B cell (primary cell): ENCODE measurements at regions not wholly inside any gene's neighbourhood (a gene's known extent, or its start where the extent isn't known, plus 50 kb on each side); places are given as distances from the start of the nearest gene placed in this dataset.

Source experiments
- ATAC-seq: fragments of 200-7000 bp; cut with Tn5 transposase; one replicate; pipeline ENCODE4 v1.10.0; 2021; ENCODE audit warnings: low read depth, mild to moderate bottlenecking, moderate number of reproducible peaks, moderate library complexity
- CTCF ChIA-PET: fragments of 350-600 bp; sonication (Branson Sonifier 250); formaldehyde crosslinking; loops from one replicate; lab custom pipeline; 2021; ENCODE audit warnings: antibody characterized with exemption, inconsistent platforms; lab: Charles Lee
- POLR2A ChIA-PET: fragments of 350-600 bp; sonication (Branson Sonifier 250); formaldehyde crosslinking; loops from one replicate; lab custom pipeline; 2021; ENCODE audit warnings: antibody characterized with exemption; lab: Charles Lee
- DNase-seq: peaks from one replicate; pipeline ENCODE4 v3.0.0; 2013
- H2AFZ ChIP-seq: 2 replicates; pipeline ENCODE4 v1.6.1; 2012; ENCODE audit warnings: mild to moderate bottlenecking, low read depth, low read length; ENCODE audit not compliant: insufficient read depth, poor library complexity, severe bottlenecking
- H3K27ac ChIP-seq, 2 donors: 1 replicate in 1 of 2; 2 replicates in 1 of 2; pipeline ENCODE4 v1.5.1; 2012 to 2013; ENCODE audit warnings: low read length in 2 of 2, mild to moderate bottlenecking in 2 of 2, moderate library complexity in 1 of 2
- H3K27me3 ChIP-seq, 4 experiments: fragments of 200-600 bp in 1 of 4; sonication (generic) in 1 of 4; replicated peaks in 1 of 4; 1 replicate in 2 of 4; 2 replicates in 2 of 4; pipeline versions ENCODE4 v1.6.1 to v1.7.0; 2013 to 2016; ENCODE audit warnings: low read length in 3 of 4, mild to moderate bottlenecking in 2 of 4, mixed read lengths in 1 of 4, moderate library complexity in 1 of 4; ENCODE audit not compliant: insufficient read depth in 4 of 4, control insufficient read depth in 3 of 4; ENCODE audit errors: control extremely low read depth in 1 of 4
- H3K36me3 ChIP-seq, 2 experiments: replicated peaks in 1 of 2; 1 replicate in 1 of 2; 2 replicates in 1 of 2; pipeline versions ENCODE4 v1.6.1 to v1.7.1; 2013; ENCODE audit warnings: low read length in 1 of 2; ENCODE audit not compliant: insufficient read depth in 2 of 2, control insufficient read depth in 1 of 2; ENCODE audit errors: control extremely low read depth in 1 of 2, extremely low read depth in 1 of 2
- H3K4me1 ChIP-seq, 2 donors: fragments of 200-600 bp in 1 of 2; sonication (generic) in 1 of 2; 1 replicate in 1 of 2; 2 replicates in 1 of 2; pipeline versions ENCODE4 v1.5.1 to v1.6.1; 2013 to 2017; ENCODE audit warnings: low read length in 2 of 2; ENCODE audit not compliant: control insufficient read depth in 2 of 2, insufficient read depth in 2 of 2
- H3K4me2 ChIP-seq: replicated peaks from 2 replicates; pipeline ENCODE3; 2012; ENCODE audit warnings: mild to moderate bottlenecking, low read depth, low read length; ENCODE audit not compliant: poor library complexity, severe bottlenecking
- H3K4me3 ChIP-seq, 5 experiments: fragments of 200-600 bp in 1 of 5; sonication (generic) in 1 of 5; 1 replicate in 3 of 5; 2 replicates in 2 of 5; pipeline versions ENCODE4 v1.5.1 to v1.7.0; 2011 to 2016; ENCODE audit warnings: low read length in 4 of 5, mild to moderate bottlenecking in 4 of 5, low read depth in 2 of 5, control low read depth in 1 of 5, moderate library complexity in 1 of 5; ENCODE audit not compliant: insufficient read depth in 1 of 5; ENCODE audit errors: control extremely low read depth in 1 of 5, extremely low read depth in 1 of 5
- H3K79me2 ChIP-seq: fragments of 200-600 bp; sonication (generic); one replicate; pipeline ENCODE4 v1.6.0; 2016; ENCODE audit warnings: low read length; ENCODE audit not compliant: control insufficient read depth, insufficient read depth
- H3K9ac ChIP-seq: fragments of 200-600 bp; sonication (generic); 2 replicates; pipeline ENCODE4 v1.6.1; 2017; ENCODE audit warnings: mild to moderate bottlenecking, low read length, moderate library complexity
- H3K9me3 ChIP-seq, 3 donors: one replicate each; pipeline versions ENCODE4 v1.6.1 to v1.7.1; 2013; ENCODE audit warnings: low read length in 2 of 3; ENCODE audit not compliant: control insufficient read depth in 2 of 3, insufficient read depth in 1 of 3; ENCODE audit errors: control extremely low read depth in 1 of 3
- H4K20me1 ChIP-seq: 2 replicates; pipeline ENCODE4 v1.6.0; 2012; ENCODE audit warnings: mild to moderate bottlenecking, low read length; ENCODE audit not compliant: insufficient read depth, control insufficient read depth, poor library complexity, severe bottlenecking
- H3K27ac Mint-ChIP-seq: one replicate; pipeline ENCODE4 v1.8.0; 2021; ENCODE audit warnings: mixed read lengths
- H3K27me3 Mint-ChIP-seq: one replicate; pipeline ENCODE4 v1.8.0; 2021; ENCODE audit warnings: mixed read lengths
- H3K4me1 Mint-ChIP-seq: one replicate; pipeline ENCODE4 v1.8.0; 2021; ENCODE audit warnings: mixed read lengths
- H3K4me3 Mint-ChIP-seq: one replicate; pipeline ENCODE4 v1.8.0; 2021; ENCODE audit warnings: mixed read lengths
- H3K9me3 Mint-ChIP-seq: one replicate; pipeline ENCODE4 v1.8.0; 2022; ENCODE audit warnings: mixed read lengths; ENCODE audit not compliant: insufficient read depth
- CTCF ChIP-seq: fragments of 200-600 bp; IDR thresholded peaks from one replicate; pipeline ENCODE4 v1.8.0; 2022; ENCODE audit warnings: antibody characterized with exemption, mild to moderate bottlenecking
- EZH2 ChIP-seq: IDR thresholded peaks from 2 replicates; pipeline ENCODE4 v1.6.1; 2012; ENCODE audit warnings: borderline replicate concordance, low read depth, mild to moderate bottlenecking, moderate library complexity, low read length; ENCODE audit not compliant: insufficient read depth, poor library complexity, severe bottlenecking
- WGBS: methylation state at CpG from one replicate; pipeline ENCODE4 v1.1.5; 2013; ENCODE audit warnings: missing lambda C conversion rate; ENCODE audit not compliant: insufficient coverage; 5-methylcytosine and 5-hydroxymethylcytosine counted together
- intact Hi-C: fragments of 100-400 bp; cut with micrococcal nuclease; formaldehyde crosslinking; loops from one replicate; pipeline ENCODE4 v1.10.0; 2022

DNA sequence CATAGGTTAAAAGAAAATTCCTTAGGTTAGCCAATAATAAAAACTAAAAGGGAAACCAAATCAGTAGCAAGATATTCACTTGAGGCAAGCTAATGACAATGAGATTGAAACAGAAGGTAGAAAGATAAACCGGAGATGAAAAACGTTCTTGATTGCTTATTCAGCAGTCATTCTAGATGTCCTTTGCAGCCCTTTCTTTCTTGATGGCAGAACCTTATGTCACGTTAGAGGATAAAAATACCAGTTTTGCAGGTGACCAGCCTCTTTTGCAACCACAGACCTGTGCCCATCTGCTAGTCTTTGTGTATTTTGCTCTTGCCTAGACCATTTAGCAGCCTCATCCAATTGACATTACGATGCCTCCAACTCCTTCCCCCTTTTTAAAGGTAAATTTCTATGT, 337.8 kb downstream of the DMAC1 start:
- 100% methylated on average over 3 of the region's 4 CpGs for WGBS

More for the DNA sequence above, 337.8 kb downstream of the DMAC1 start:
- H4K20me1 ChIP-seq, result no peaks in the 10 kb centered on the region
- TF ChIP-seq CTCF, result no peak
- no peak for TF ChIP-seq EZH2
- no peaks in the 10 kb centered on the region for H3K9me3 ChIP-seq
- no peaks in the 10 kb centered on the region for H3K79me2 ChIP-seq
- no peak overlapping the region for H2AFZ ChIP-seq
- no peak overlapping the region for H3K9ac ChIP-seq
- ChIA-PET POLR2A (no interaction called here), CTCF (no interaction called here)
- Mint-ChIP-seq H3K4me3 (no peak overlapping the region), H3K9me3 (peaks cover 3% of the 10 kb centered on the region), H3K27me3 (peaks cover 4% of the 10 kb centered on the region), H3K4me1 (no peaks in the 10 kb centered on the region), H3K27ac (no peak overlapping the region)
- H3K4me1 ChIP-seq, result no peaks in the 10 kb centered on the region
- no peak for DNase-seq
- H3K4me3 ChIP-seq, result no peak overlapping the region
- intact Hi-C loops, result no loop called here
- H3K4me2 ChIP-seq, result no peak overlapping the region
- no peaks in the 10 kb centered on the region for H3K36me3 ChIP-seq
- no peak for ATAC-seq
- H3K27ac ChIP-seq, result no peak overlapping the region
- H3K27me3 ChIP-seq, result no peaks in the 10 kb centered on the region
